HG03103 (cell line): ENCODE measurements at regions not wholly inside any gene's neighbourhood (a gene's known extent, or its start where the extent isn't known, plus 50 kb on each side); places are given as distances from the start of the nearest gene placed in this dataset.
"Not testable (repeated sequence)": the region's sequence is repeated elsewhere in the genome, so short reads cannot be mapped to it uniquely, and the experiment has no call there.

ENCODE experiments used
- ATAC-seq: cut with Tn5 transposase; IDR thresholded peaks from one replicate; pipeline ENCODE4 v1.9.1; 2021; ENCODE audit warnings: low read depth; ENCODE audit not compliant: unreplicated experiment

DNA sequence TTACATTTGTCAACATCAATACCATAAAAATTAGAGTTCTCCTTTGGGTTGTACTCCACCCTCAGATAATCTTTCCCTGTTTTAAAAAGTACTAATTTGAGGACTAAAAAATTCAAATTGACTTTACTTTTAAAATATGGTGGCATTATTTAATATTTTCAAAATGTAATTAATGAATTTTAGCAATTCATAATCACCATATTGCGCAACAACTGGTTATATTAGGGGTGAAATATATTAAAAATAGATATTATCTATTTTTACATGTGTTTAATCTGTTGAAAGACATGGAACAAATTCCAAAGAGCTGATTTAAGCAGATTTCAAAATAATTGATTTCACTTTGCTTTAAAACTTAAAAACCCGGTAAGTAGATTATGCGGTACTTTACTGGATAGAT lies 236.6 kb upstream of the NOL4 start:
- no peak for ATAC-seq

DNA sequence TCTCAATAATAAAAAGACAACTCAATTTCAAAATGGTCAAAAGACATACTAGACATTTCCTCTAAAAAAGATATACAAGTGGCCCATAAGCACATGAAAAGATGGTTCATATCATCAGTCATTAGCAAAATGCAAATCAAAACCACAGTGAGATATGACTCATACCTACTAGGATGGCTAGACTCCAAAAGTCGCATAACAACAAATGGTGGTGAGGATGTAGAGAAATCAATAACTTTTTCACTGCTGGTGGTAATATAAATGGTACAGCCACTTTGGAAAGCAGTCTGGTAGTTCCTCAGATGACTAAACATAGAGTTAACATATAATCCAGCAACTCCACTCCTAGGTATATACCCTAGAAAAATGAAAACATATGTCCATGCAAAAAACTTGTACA lies 242.3 kb upstream of the NOL4 start:
- ATAC-seq, result no peak

DNA sequence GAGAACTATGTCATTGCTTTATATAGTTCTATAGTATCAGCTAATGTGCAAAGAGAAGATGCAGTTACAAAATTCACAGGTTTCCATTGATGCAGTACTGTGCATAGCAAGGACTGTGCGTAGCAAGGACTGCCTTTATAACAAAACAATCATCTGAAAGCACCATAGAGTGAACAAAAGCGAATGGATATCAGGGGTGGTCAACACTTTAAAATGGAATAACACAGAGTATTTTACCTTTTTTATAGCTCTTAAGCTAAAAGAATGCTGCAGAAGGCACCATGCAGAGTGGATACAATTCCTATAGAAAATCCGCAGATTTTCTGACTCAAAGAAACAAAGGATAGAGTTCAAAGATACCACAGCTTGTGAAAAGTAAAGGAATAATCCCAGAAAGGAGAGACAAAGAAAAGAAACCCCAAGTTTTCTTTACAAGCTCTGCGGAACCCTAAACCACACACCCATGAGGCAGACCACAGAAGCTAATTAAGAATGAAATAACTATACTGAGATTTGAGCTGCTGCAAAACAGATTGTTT lies 229.9 kb upstream of the DTNA start:
- ATAC-seq, result no peak

DNA sequence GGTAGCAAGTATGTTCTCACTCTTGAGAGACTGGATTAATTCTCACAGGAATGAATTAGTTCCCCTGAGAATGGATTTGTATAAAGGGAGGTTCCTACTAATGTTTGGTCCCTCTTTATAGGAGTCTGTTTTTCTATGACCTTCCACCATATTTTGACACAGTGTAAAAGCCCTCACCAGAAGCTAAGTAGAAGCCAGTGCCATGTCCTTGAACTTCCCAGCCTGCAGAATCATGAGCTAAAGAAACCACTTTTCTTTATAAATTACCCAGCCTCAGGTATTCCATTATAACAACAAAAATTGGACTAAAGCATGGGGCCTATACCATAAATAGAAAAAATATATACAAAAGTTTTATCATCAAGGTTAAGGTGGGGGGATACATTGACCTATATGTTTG lies 227.9 kb upstream of the DTNA start:
- no peak for ATAC-seq

DNA sequence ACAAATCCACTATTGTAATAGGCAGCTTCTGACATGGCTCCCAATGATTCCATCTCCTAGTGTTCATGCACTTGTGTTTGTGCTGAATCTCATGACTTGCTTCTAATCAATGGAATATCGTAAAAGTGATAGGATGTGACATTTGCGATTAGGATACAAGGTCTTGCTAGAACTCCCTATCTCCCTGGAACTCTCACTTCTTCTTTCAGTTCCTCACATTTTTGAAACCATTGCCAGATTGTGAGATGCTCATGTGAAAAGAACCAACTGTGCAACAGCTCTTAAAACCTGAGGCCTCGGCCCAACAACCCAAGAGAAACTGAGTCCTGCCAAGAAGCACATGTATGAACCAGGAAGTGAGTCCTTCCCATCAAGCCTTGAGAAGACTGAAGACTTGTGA lies 226.9 kb upstream of the DTNA start:
- ATAC-seq, result no peak

DNA sequence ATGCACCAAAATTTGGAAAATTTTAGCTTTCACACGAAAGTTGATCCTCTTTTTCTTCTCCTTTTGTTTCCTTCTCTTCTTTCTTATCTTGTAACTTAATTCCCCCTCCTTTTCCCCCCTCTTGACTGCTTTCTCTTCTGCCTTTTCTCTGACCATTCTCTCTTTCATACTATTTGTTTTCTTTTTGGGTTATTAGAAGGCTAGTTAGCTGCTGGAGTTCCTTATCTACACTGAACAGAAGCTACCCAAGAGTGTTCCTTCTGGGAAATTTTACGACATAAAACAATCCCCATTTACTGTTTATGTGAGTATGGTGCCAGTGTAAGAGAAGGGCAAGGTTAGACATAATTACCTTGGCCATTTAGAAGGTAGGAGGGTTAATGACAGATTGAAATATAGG lies 218.4 kb upstream of the DTNA start:
- no peak for ATAC-seq

DNA sequence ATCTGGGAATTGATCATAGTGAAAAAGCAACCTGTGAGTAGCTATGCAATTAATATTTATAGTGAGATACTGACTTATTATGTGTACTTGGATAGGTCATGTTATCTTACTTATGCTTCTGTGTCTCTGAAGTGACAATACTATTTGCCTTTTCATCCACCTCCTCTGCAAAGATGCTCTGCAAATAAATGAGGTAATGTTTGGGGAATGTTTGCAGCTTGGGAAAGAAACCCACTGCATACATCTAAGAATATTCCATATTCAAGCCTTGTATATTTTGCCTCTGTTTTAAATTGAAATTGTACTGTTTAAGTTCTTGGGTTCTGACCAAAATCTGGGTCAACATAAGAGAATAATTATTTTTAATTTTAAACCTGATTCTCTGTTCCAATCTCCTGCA lies 217.4 kb upstream of the DTNA start:
- no peak for ATAC-seq

DNA sequence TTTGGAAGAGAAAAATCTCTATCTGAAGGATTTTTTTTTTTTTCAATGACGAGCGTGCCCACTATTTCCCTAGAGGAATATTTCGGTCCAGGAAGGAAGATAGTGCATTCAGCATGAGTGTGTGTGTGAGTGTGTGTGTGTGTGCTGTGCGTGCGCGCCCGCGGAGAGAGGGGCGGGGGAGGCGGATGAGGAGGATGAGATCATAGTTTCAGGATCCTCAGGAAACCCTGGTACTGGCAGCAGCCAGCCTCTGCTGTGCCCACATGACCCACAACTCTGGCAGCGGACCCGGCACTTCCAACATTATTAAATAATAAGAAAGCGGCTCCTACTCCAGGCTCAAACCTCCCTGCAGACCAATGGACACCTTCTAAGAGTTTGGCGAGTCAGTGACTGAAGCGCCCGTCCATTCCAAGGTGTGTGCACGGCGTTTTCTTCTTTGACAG lies 217.0 kb upstream of the DTNA start:
- peak; percentile 75 for ATAC-seq

DNA sequence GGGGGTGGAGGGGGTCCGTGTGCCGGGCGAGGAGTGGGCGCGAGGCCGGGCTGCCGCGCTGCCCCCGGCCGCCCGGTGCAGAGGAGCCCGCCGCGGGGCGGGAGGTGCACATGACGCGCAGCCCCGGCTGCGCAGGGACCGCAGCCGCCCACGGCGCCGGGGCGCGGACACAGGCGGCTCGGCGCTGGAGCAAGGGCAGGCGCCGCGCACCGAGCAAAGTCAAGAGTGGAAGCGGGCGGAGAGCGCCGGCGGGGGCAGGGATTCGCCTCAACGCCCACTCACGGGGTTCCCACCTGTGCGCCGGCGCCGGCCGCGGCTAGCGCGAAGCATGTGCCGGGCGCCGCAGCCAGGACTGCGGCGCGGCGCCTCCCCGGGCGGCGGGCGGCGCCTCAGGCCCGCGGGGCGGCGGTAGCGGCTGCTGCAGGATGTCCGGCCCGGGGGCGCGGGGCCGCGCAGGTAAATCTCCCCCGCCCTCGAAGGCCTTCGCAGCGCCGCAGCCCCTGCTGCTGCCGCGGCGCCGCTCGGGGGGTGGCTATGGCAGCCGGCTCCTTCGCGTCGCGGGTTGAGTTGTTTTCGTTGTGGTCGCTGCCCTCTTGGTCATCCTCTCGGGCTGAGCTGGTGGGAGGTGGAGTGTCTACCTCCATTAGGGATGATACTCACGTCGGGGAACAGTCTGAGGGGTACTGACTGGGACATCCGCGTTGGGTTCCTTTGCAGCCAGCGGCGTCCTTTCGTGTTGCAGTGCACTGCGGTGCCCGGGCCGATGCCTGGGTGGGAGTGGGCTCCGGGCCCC lies 216.3 kb upstream of the DTNA start:
- ATAC-seq, result peak; percentile 55

DNA sequence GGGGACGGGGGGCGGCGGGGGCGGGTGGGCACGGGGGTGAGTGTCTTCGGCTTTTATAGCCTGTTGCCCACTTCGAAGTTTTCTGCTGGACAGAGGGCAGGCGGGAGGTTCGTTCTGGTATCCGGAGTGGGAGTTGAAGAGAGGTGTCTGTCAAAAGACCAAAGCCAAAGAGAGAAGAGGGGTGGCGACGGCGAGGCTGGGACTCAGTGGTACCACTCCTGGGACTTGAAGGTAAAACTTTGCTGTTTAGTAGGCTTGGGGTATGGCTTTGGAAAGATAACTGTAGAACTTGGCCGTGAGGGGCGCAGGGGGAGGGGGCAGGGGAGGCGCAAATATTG lies 215.8 kb upstream of the DTNA start:
- no peak for ATAC-seq

DNA sequence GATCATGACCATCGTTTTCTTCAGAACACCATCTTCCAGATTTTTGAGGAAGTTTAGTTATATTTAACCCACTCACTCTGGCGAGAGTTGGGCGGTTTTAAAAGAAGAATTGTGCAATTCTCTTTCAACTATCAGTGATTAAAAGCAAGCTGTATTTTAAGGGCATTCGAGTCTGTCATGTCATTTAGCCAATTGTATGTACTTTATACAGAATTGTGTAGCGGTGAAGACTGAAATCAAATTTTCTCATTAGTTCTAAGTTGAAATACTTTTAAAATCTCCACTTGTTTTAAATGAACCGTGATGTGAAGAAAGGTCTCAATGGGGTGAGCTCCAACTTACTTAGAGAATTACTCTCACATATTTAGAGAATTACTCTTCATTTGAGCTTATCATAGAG lies 214.6 kb upstream of the DTNA start:
- ATAC-seq, result no peak

DNA sequence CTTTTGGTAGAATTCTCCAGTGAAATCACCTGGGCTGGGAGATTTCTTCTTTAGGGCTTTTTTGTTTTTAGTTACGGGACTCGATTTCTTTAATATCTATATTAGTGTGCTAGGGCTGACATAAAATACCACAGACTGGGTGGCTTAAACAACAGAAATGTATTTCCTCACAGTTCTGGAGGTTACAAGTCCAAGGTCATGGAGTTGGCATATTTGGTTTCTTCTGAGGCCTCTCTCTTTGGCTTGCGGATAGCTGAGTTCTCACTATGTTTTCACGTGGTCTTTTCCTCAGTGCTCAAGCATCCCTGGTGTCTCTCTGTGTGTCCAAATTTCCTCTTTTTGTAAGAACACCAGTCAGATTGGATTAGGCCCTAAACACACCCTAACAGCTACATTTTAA lies 208.5 kb upstream of the DTNA start:
- ATAC-seq, result no peak

DNA sequence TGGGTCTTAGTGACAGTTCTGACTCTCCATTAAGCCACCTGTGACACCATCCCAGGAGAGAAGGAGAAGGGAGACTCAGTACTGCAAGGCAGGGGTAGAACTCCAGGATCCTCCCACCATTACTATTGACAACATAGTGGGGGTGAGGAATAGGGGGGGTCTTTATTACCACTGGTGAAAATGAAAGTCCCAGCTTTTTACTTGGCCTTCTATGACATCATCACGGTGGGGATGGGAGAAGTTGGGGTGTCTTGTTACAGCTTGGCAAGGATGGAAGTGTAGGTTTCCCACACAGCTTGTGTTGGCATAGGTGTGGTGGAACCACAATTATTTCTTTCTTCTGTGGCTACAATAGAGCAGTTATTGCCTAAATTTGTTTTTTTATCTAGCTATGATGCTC lies 203.9 kb upstream of the DTNA start:
- no peak for ATAC-seq

DNA sequence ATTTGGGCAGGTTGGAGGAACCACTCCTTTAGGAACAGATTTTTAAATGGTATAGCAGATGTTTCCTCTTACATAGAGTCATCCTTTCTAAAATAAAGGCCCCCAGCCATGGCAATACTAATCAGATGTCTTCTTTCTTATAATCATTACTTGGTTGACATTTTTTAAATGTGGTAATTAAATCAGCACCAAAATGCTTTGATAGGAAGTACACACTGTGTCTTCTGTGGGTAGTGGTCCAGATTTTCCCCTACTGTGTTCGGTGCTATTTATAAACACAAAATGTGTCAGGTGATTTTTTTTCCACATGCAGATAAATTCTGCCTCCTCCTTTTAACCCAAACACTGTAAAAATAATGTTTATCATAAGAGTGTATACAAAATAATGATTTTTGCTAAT lies 200.9 kb upstream of the DTNA start:
- ATAC-seq, result no peak

DNA sequence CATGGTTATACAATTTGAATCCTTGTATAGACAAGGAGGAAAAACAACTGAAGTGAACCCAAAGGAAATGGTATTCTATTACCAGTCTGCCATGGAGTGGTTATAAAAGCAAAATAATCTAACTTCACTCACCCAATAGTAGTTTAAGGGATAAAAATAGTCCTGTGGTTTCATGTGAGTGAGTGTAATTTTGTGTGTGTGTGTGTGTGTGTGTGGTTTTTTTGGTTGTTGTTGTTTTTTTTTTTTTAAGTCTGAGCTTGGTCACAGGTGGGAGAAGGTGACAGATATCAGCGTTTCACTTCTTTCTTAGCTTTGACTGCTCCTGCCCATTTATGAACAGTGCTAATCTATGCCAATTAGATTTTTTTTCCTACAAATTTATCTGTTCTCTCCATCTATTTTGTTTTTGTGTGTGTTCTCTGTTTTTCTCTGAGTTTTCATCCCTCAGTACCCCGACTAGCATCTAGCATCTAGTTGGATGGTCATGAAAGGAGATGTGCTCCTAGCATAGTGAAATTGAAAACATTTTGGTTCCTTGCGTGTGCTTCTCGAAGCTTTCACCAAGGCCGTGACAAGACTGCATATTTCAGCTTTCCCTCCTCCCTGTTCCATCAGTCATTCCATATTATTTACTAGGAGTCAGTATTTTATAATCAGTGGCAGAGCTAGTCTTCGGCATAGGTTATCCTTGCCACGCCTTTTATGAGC lies 200.1 kb upstream of the DTNA start:
- no peak for ATAC-seq

DNA sequence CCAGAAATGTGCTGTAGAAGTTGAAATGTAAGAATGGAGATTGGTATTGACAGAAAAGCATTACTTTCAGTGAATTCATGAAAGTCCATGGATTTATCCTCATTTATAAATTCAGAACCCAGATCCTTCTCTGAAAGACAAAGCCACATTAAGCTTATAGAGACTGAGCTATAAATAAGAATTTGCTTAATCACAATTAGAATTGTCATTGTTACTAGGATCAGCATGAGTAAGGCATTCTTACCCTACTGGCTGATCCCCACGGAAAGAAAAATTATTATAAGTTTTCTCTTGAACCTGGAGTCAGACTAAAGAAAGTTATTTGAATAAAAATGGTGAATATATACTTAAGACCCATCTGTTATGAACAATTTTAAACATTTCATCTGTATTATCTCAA lies 199.2 kb upstream of the DTNA start:
- no peak for ATAC-seq

DNA sequence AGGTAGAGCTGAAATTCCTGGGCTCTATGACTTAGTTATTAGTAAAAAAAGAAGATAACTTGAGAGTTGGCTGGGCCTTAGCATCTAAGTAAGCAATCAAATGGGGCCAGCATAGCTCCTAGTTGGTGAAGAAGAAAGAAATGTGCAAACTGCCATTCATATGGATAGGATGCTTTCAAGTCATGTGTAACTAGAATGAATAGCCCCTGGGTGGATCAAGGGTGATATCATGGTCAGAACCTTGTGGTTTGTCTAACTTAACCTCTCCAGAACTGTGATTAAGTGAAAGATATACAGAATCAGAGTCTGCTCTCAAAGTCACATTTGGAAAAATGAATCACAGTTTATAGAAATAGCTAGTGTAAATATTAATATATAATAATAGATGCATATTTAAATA lies 198.7 kb upstream of the DTNA start:
- no peak for ATAC-seq

DNA sequence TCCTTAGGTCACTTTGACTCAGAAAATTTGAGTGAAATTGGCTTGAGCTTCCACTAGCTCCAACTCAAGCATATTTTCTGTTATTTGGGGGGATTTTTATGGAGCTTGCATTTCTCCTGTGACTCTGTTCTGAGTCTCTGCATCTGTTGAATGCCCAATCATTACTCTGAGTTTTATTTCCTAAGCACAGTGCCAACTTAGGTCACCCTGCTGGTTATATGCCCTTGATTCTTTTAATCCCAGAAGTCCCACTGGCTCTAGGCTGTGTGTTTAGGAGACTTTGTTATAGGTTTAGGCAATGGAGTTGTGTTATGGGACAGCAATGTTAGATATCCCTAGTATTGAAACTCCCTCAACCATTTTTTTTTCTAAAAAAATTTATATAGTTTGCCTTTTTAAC lies 198.2 kb upstream of the DTNA start:
- ATAC-seq, result no peak

DNA sequence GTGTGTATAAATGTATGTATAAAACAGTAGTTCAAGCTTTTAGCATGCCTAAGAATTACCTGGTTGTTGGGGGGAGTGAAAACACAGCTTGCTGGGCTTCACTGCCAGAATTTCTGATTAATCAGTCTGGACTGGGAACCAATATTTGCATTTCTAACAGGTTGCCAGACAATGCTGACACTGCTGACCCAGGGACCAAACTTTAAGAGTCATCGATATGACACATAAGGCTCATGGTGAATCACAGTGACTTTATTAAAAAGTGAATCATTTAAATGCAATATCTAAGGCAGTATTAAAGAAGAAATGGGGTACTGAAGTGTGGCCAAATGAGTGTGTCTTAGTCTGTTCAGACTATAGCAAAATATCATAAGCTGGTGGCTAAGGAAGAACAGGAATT lies 195.9 kb upstream of the DTNA start:
- ATAC-seq, result no peak

DNA sequence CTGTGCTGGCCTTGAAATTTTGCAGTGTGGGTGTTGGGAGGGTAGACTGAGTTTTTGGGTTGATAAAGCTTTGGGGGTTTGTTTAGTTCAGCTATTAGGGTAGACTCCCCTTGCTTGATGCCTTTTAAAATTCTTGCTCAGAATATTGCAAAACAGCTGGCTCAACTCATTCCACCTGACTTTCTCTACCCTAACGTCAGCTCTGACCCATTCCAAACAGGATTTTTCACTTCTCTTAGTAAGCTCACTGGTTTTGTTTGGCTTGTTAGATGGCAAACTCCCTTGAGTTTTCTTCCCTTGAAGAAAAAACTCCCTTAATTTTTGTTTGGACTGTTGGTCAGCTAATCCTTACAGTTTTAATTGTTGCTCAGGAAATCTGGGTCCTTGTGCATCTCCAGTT lies 195.1 kb upstream of the DTNA start:
- ATAC-seq, result no peak

DNA sequence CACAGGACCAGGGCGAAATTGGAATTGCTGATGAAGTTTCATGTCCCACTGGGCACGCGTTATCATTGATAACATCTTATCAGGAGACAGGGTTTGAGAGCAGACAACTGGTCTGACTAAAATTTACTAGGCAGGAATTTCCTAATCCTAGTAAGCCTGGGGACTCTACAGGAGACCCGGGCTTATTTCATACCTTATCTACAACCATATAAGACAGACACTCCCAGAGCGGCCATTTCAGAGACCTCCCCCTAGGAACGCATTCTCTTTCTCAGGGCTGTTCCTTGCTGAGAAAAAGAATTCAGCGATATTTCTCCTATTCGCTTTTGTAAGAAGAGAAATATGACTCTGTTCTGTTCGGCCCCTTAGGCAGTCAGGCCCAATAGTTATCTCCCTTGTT lies 193.7 kb upstream of the DTNA start:
- not testable (repeated sequence) for ATAC-seq

DNA sequence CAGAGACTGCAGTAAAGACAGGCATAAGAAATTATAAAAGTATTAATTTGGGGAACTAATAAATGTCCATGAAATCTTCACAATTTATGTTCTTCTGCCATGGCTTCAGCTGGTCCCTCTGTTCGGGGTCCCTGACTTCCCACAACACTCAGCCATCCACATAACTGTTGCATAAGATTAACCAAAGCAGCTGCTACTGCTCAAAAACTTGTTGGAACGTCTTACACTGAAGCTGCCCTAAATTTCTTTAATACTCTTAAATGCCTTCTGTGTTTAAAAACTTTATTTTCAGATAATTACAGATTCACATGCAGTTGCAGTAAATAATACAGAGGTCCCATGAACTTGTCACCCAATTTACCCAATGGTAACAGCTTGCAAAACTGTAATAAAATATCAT lies 193.1 kb upstream of the DTNA start:
- not testable (repeated sequence) for ATAC-seq
